Esophagus muscularis mucosa (tissue), 4 donors: ENCODE measurements at regions not wholly inside any gene's neighbourhood (a gene's known extent, or its start where the extent isn't known, plus 50 kb on each side); places are given as distances from the start of the nearest gene placed in this dataset.

Experiments used
- DNase-seq: peaks from one replicate; pipeline ENCODE4 v3.0.0-alpha.2; 2017; ENCODE audit errors: extremely low spot score
- H3K27ac ChIP-seq, 4 donors: fragments of 200-600 bp; sonication (generic); replicated peaks in 1 of 4; 1 replicate in 3 of 4; 2 replicates in 1 of 4; pipeline ENCODE4 v1.5.1; 2016 to 2019; ENCODE audit warnings: mild to moderate bottlenecking in 1 of 4
- H3K27me3 ChIP-seq, 4 donors: fragments of 200-600 bp; sonication (generic); one replicate each; pipeline versions ENCODE4 v1.5.1 to v1.6.0; 2016 to 2019
- H3K36me3 ChIP-seq, 4 donors: fragments of 200-600 bp; sonication (generic); one replicate each; pipeline ENCODE4 v1.5.1; 2016 to 2019
- H3K4me1 ChIP-seq, 4 donors: fragments of 200-600 bp; sonication (generic); one replicate each; pipeline ENCODE4 v1.5.1; 2016 to 2019
- H3K4me3 ChIP-seq, 4 donors: fragments of 200-600 bp; sonication (generic); 1 replicate in 2 of 4; 2 replicates in 2 of 4; pipeline ENCODE4 v1.5.1; 2016 to 2019; ENCODE audit warnings: mild to moderate bottlenecking in 4 of 4, moderate library complexity in 1 of 4
- H3K9me3 ChIP-seq, 4 donors: fragments of 200-600 bp; sonication (generic); 1 replicate in 3 of 4; 2 replicates in 1 of 4; pipeline ENCODE4 v1.5.1; 2016 to 2019
- EP300 ChIP-seq: sonication (generic); formaldehyde crosslinking; IDR thresholded peaks from one replicate; pipeline ENCODE4 v1.6.1; 2017; ENCODE audit warnings: antibody characterized with exemption
- POLR2A ChIP-seq: fragments of 450-650 bp; IDR thresholded peaks from one replicate; pipeline ENCODE4 v1.6.1; 2017; ENCODE audit warnings: antibody characterized with exemption, moderate library complexity, mild to moderate bottlenecking, low read depth
- POLR2AphosphoS5 ChIP-seq, 2 donors: sonication (generic); formaldehyde crosslinking; IDR thresholded peaks; one replicate each; pipeline ENCODE4 v1.6.1; 2017; ENCODE audit warnings: antibody characterized with exemption in 2 of 2
- WGBS: methylation state at CpG from one replicate; pipeline ENCODE4 v1.1.5; 2018; 5-methylcytosine and 5-hydroxymethylcytosine counted together
- intact Hi-C: fragments of 100-400 bp; cut with DNase I; formaldehyde crosslinking; loops from one replicate; pipeline ENCODE4 v1.15.1; 2023
- TF ChIP-seq, protein P1 (sequence below), 3 experiments: fragments of 200-600 bp in 2 of 3; fragments of 450-650 bp in 1 of 3; sonication (generic) in 2 of 3; IDR thresholded peaks; one replicate each; pipeline ENCODE4 v1.5.1; 2017 to 2019; ENCODE audit warnings: antibody characterized with exemption in 3 of 3, mild to moderate bottlenecking in 2 of 3, moderate library complexity in 1 of 3

- Histone ChIP-seq H3K36me3 (no peaks in the 10 kb centered on the region), H3K9me3 (no peaks in the 10 kb centered on the region), H3K27ac (no peak overlapping the region), H3K4me1 (no peaks in the 10 kb centered on the region), H3K27me3 (peaks cover 0 to 4% (median 0%) of the 10 kb centered on the region in 4 donors), H3K4me3 (no peak overlapping the region)
- no peak for TF ChIP-seq POLR2AphosphoS5 (IDR thresholded peaks at IDR 0.05)
- TF ChIP-seq POLR2A = no peak
- TF ChIP-seq EP300 = no peak
- TF ChIP-seq, protein P1, sequence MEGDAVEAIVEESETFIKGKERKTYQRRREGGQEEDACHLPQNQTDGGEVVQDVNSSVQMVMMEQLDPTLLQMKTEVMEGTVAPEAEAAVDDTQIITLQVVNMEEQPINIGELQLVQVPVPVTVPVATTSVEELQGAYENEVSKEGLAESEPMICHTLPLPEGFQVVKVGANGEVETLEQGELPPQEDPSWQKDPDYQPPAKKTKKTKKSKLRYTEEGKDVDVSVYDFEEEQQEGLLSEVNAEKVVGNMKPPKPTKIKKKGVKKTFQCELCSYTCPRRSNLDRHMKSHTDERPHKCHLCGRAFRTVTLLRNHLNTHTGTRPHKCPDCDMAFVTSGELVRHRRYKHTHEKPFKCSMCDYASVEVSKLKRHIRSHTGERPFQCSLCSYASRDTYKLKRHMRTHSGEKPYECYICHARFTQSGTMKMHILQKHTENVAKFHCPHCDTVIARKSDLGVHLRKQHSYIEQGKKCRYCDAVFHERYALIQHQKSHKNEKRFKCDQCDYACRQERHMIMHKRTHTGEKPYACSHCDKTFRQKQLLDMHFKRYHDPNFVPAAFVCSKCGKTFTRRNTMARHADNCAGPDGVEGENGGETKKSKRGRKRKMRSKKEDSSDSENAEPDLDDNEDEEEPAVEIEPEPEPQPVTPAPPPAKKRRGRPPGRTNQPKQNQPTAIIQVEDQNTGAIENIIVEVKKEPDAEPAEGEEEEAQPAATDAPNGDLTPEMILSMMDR (IDR thresholded peaks at IDR 0.05) = no peak
- intact Hi-C loops = no loop called here
- DNase-seq = no peak
- WGBS = 55% methylated on average over 3 of the region's 3 CpGs
Observed at GRCh38 chr12:107450541-107450940, 235.1 kb upstream of the PWP1 start.

DNA sequence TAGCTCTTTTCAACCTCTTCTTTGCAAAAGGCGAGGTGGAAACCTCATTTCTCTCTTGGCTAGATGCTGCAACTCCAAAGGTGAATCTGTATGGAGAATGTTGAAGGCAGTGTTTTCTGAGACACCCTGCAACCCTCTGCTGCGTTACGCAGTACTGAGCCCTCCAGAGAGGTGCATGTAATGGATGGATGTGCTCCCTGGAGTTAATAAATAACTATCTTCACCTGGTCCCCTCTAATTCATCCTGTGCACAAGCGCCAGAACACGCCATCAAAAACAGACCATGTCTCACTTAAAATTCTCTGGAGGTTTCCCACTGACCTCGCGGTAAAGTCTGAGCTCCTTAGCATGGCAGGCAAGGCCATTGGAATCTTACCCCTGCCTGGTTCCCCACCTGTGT is 234.4 kb upstream of the PWP1 start:
- Histone ChIP-seq H3K4me1 (no peaks in the 10 kb centered on the region), H3K36me3 (no peaks in the 10 kb centered on the region), H3K9me3 (no peaks in the 10 kb centered on the region), H3K27ac (no peak overlapping the region), H3K4me3 (no peak overlapping the region), H3K27me3 (peaks cover 0 to 4% (median 0%) of the 10 kb centered on the region in 4 donors)
- DNase-seq = no peak
- WGBS = 88% methylated on average over 7 of the region's 7 CpGs
- TF ChIP-seq POLR2AphosphoS5 (IDR thresholded peaks at IDR 0.05) = no peak
- TF ChIP-seq, protein P1 (IDR thresholded peaks at IDR 0.05) = no peak
- no peak for TF ChIP-seq POLR2A
- no peak for TF ChIP-seq EP300
- intact Hi-C loops = no loop called here

DNA sequence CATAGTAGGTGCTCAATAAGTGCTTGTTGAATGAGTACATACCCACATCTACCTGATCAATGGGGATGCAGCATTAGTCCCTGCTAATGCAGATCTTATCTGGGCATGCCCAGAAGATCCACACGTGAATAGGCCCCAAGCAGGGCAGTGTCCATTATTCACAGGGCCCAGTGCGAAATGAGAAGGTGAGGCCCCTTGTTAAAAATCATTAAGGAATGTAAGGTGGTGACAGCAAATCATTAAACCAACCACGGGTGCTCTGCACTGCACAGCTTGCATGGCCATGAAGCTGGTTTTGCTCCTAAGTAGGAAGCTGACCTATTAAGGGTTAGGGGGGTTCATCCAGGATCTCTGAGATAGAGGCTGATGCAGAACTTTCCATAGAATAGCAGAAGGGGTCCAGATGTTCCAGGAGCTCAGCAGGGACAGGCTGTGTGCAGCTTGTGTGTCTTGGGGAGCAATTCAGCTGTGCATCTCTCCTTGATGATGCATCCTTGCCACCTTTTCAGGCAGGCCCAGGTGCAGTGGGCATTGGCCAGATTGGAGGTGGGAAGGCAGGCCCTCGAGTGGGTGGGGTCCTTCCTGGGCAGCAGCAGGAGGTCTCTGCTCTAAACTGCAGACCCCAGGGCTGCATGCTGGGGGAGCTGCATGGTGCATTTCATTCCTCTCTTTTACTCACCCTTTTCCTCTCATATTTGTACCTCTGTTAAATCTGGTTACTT is 231.3 kb upstream of the PWP1 start:
- no peak for TF ChIP-seq POLR2AphosphoS5 (IDR thresholded peaks at IDR 0.05)
- no peak for TF ChIP-seq POLR2A
- TF ChIP-seq EP300 = no peak
- TF ChIP-seq, protein P1 (IDR thresholded peaks at IDR 0.05) = no peak
- Histone ChIP-seq H3K27ac (no peak overlapping the region), H3K36me3 (no peaks in the 10 kb centered on the region), H3K9me3 (no peaks in the 10 kb centered on the region), H3K4me3 (no peak overlapping the region), H3K27me3 (peaks cover 0 to 4% (median 0%) of the 10 kb centered on the region in 4 donors), H3K4me1 (no peaks in the 10 kb centered on the region)
- WGBS = 85% methylated on average over 4 of the region's 4 CpGs
- intact Hi-C loops = no loop called here
- no peak for DNase-seq

- Histone ChIP-seq H3K4me1 (no peaks in the 10 kb centered on the region), H3K4me3 (no peak overlapping the region), H3K36me3 (no peaks in the 10 kb centered on the region), H3K27me3 (peaks cover 0 to 9% (median 0%) of the 10 kb centered on the region in 4 donors), H3K27ac (no peak overlapping the region), H3K9me3 (no peaks in the 10 kb centered on the region)
- intact Hi-C loops = no loop called here
- DNase-seq = no peak
- TF ChIP-seq POLR2A (no peak), POLR2AphosphoS5 (IDR thresholded peaks at IDR 0.05) (no peak), EP300 (no peak)
- TF ChIP-seq, protein P1 (IDR thresholded peaks at IDR 0.05) = no peak
- WGBS = 86% methylated on average over 11 of the region's 11 CpGs
Observed at GRCh38 chr12:107457362-107457935, 228.2 kb upstream of the PWP1 start.

- DNase-seq = no peak
- TF ChIP-seq POLR2A = no peak
- TF ChIP-seq, protein P1 (IDR thresholded peaks at IDR 0.05) = no peak
- TF ChIP-seq EP300 = no peak
- no peak for TF ChIP-seq POLR2AphosphoS5 (IDR thresholded peaks at IDR 0.05)
- intact Hi-C loops = no loop called here
- Histone ChIP-seq H3K27me3 (peaks cover 0 to 9% (median 0%) of the 10 kb centered on the region in 4 donors), H3K4me1 (no peaks in the 10 kb centered on the region), H3K36me3 (no peaks in the 10 kb centered on the region), H3K27ac (no peak overlapping the region), H3K4me3 (no peak overlapping the region), H3K9me3 (no peaks in the 10 kb centered on the region)
- WGBS = 45% methylated on average over 2 of the region's 2 CpGs
Observed at GRCh38 chr12:107458163-107458562, 227.4 kb upstream of the PWP1 start.
